Trophoblast cell (in vitro differentiated cells and primary cell): ENCODE measurements at regions not wholly inside any gene's neighbourhood (a gene's known extent, or its start where the extent isn't known, plus 50 kb on each side); places are given as distances from the start of the nearest gene placed in this dataset.

Source experiments
- DNase-seq, 2 donors: peaks; one replicate each; pipeline ENCODE4 v3.0.0-alpha.2; 2016
- H2AFZ ChIP-seq: 2 replicates; pipeline ENCODE4 v1.6.1; 2013; ENCODE audit warnings: low read length, moderate library complexity, mild to moderate bottlenecking; ENCODE audit not compliant: insufficient read depth, poor library complexity
- H2AK5ac ChIP-seq: 2 replicates; pipeline ENCODE4 v1.6.1; 2013; ENCODE audit warnings: mild to moderate bottlenecking, low read length
- H2BK120ac ChIP-seq: 2 replicates; pipeline ENCODE4 v1.6.1; 2013; ENCODE audit warnings: low read length, mild to moderate bottlenecking, moderate library complexity; ENCODE audit not compliant: insufficient read depth, poor library complexity
- H2BK12ac ChIP-seq: 2 replicates; pipeline ENCODE4 v1.6.1; 2013; ENCODE audit warnings: mild to moderate bottlenecking, low read length, moderate library complexity
- H2BK5ac ChIP-seq: 2 replicates; pipeline ENCODE4 v1.6.1; 2013; ENCODE audit warnings: low read length, low read depth, moderate library complexity, mild to moderate bottlenecking; ENCODE audit not compliant: poor library complexity
- H3K14ac ChIP-seq: 2 replicates; pipeline ENCODE4 v1.6.1; 2013; ENCODE audit warnings: mild to moderate bottlenecking, low read length
- H3K18ac ChIP-seq: 2 replicates; pipeline ENCODE4 v1.6.1; 2013; ENCODE audit warnings: mild to moderate bottlenecking, low read length
- H3K23ac ChIP-seq: 2 replicates; pipeline ENCODE4 v1.6.1; 2013; ENCODE audit warnings: low read length
- H3K27ac ChIP-seq: 2 replicates; pipeline ENCODE4 v1.5.1; 2013; ENCODE audit warnings: low read depth, mild to moderate bottlenecking, inconsistent platforms, low read length, moderate library complexity
- H3K27me3 ChIP-seq: 2 replicates; pipeline ENCODE4 v1.6.1; 2013; ENCODE audit warnings: inconsistent platforms, mild to moderate bottlenecking, low read length, moderate library complexity; ENCODE audit not compliant: insufficient read depth
- H3K36me3 ChIP-seq, 2 experiments: 1 replicate in 1 of 2; 2 replicates in 1 of 2; pipeline ENCODE4 v1.6.1; 2013; ENCODE audit warnings: low read length in 2 of 2, mild to moderate bottlenecking in 2 of 2, moderate library complexity in 1 of 2; ENCODE audit not compliant: insufficient read depth in 2 of 2, control insufficient read depth in 1 of 2
- H3K4ac ChIP-seq: 2 replicates; pipeline ENCODE4 v1.6.1; 2013; ENCODE audit warnings: low read depth, mild to moderate bottlenecking, low read length, moderate library complexity
- H3K4me1 ChIP-seq, 2 experiments: 1 replicate in 1 of 2; 2 replicates in 1 of 2; pipeline ENCODE4 v1.6.1; 2013; ENCODE audit warnings: low read length in 2 of 2, mild to moderate bottlenecking in 2 of 2, moderate library complexity in 1 of 2; ENCODE audit not compliant: insufficient read depth in 2 of 2, control insufficient read depth in 1 of 2
- H3K4me2 ChIP-seq: 2 replicates; pipeline ENCODE4 v1.6.1; 2013; ENCODE audit warnings: inconsistent platforms, mild to moderate bottlenecking, low read length, moderate library complexity
- H3K4me3 ChIP-seq: 2 replicates; pipeline ENCODE4 v1.5.1; 2013; ENCODE audit warnings: mild to moderate bottlenecking, low read depth, low read length, inconsistent platforms
- H3K79me1 ChIP-seq: one replicate; pipeline ENCODE4 v1.6.1; 2013; ENCODE audit warnings: low read length
- H3K79me2 ChIP-seq: 2 replicates; pipeline ENCODE4 v1.6.1; 2013; ENCODE audit warnings: low read length, mild to moderate bottlenecking; ENCODE audit not compliant: control insufficient read depth, insufficient read depth, poor library complexity
- H3K9ac ChIP-seq: 2 replicates; pipeline ENCODE4 v1.6.1; 2013; ENCODE audit warnings: mild to moderate bottlenecking, low read length
- H3K9me3 ChIP-seq: 2 replicates; pipeline ENCODE4 v1.6.1; 2013; ENCODE audit warnings: low read depth, mild to moderate bottlenecking, control low read depth, inconsistent platforms, low read length; ENCODE audit not compliant: insufficient read depth
- H4K12ac ChIP-seq: 2 replicates; pipeline ENCODE4 v1.6.1; 2013; ENCODE audit warnings: low read depth, mild to moderate bottlenecking, low read length, moderate library complexity
- H4K8ac ChIP-seq: 2 replicates; pipeline ENCODE4 v1.6.1; 2013; ENCODE audit warnings: low read depth, mild to moderate bottlenecking, low read length, moderate library complexity
- H4K91ac ChIP-seq: one replicate; pipeline ENCODE4 v1.6.1; 2013; ENCODE audit warnings: low read depth, mild to moderate bottlenecking, low read length, moderate library complexity
- WGBS: extraction: QIAGEN DNeasy Blood & Tissue Kit; methylation state at CpG from one replicate; pipeline ENCODE4 v1.1.7; 2013; ENCODE audit warnings: missing lambda C conversion rate; ENCODE audit not compliant: insufficient read length, insufficient coverage; ENCODE audit errors: extremely low coverage; 5-methylcytosine and 5-hydroxymethylcytosine counted together

GRCh38 chr7:118452128-118452527 lies 227.6 kb downstream of the ANKRD7 start:
- no peak overlapping the region for H2BK120ac ChIP-seq
- H3K79me2 ChIP-seq, result no peaks in the 10 kb centered on the region
- H3K9ac ChIP-seq, result no peak overlapping the region
- H3K9me3 ChIP-seq, result no peaks in the 10 kb centered on the region
- no peak overlapping the region for H3K23ac ChIP-seq
- H2AFZ ChIP-seq, result no peak overlapping the region
- no peak overlapping the region for H3K4ac ChIP-seq
- no peak overlapping the region for H3K4me2 ChIP-seq
- no peak overlapping the region for H4K12ac ChIP-seq
- no peak overlapping the region for H2BK12ac ChIP-seq
- no peak overlapping the region for H3K4me3 ChIP-seq
- no peak overlapping the region for H4K8ac ChIP-seq
- no peak for DNase-seq
- no peak overlapping the region for H4K91ac ChIP-seq
- no peak overlapping the region for H3K18ac ChIP-seq
- H2AK5ac ChIP-seq, result no peak overlapping the region
- H3K27ac ChIP-seq, result no peak overlapping the region
- no peak overlapping the region for H2BK5ac ChIP-seq
- no peak overlapping the region for H3K14ac ChIP-seq
- H3K36me3 ChIP-seq, result no peaks in the 10 kb centered on the region
- H3K27me3 ChIP-seq, result no peaks in the 10 kb centered on the region
- H3K4me1 ChIP-seq, result no peaks in the 10 kb centered on the region
- no peaks in the 10 kb centered on the region for H3K79me1 ChIP-seq

GRCh38 chr7:118467381-118467780 lies 242.9 kb downstream of the ANKRD7 start:
- Histone ChIP-seq H2AFZ (no peak overlapping the region), H3K79me2 (no peaks in the 10 kb centered on the region), H3K9me3 (no peaks in the 10 kb centered on the region), H2BK12ac (no peak overlapping the region), H2BK5ac (no peak overlapping the region), H3K9ac (no peak overlapping the region), H3K4me3 (no peak overlapping the region), H3K79me1 (no peaks in the 10 kb centered on the region), H3K36me3 (no peaks in the 10 kb centered on the region), H3K14ac (no peak overlapping the region), H2AK5ac (no peak overlapping the region), H3K23ac (no peak overlapping the region), H2BK120ac (no peak overlapping the region), H3K4me1 (no peaks in the 10 kb centered on the region), H3K4ac (no peak overlapping the region), H3K18ac (no peak overlapping the region), H4K12ac (no peak overlapping the region), H3K4me2 (no peak overlapping the region), H4K8ac (no peak overlapping the region), H3K27ac (no peak overlapping the region), H4K91ac (no peak overlapping the region), H3K27me3 (no peaks in the 10 kb centered on the region)
- DNase-seq, result no peak
- no CpG with 5 or more reads among the region's 2 CpGs for WGBS

- no CpG with 5 or more reads among the region's 3 CpGs for WGBS
- H2BK5ac ChIP-seq, result no peak overlapping the region
- H3K4me2 ChIP-seq, result no peak overlapping the region
- H2AK5ac ChIP-seq, result no peak overlapping the region
- H3K23ac ChIP-seq, result no peak overlapping the region
- H3K4me1 ChIP-seq, result no peaks in the 10 kb centered on the region
- H3K9me3 ChIP-seq, result no peaks in the 10 kb centered on the region
- H3K18ac ChIP-seq, result no peak overlapping the region
- DNase-seq, result no peak
- H3K14ac ChIP-seq, result no peak overlapping the region
- no peaks in the 10 kb centered on the region for H3K27me3 ChIP-seq
- H4K91ac ChIP-seq, result no peak overlapping the region
- no peak overlapping the region for H2BK12ac ChIP-seq
- no peak overlapping the region for H3K4ac ChIP-seq
- H3K9ac ChIP-seq, result no peak overlapping the region
- no peaks in the 10 kb centered on the region for H3K79me2 ChIP-seq
- H3K79me1 ChIP-seq, result no peaks in the 10 kb centered on the region
- H2AFZ ChIP-seq, result no peak overlapping the region
- H2BK120ac ChIP-seq, result no peak overlapping the region
- no peak overlapping the region for H4K12ac ChIP-seq
- no peak overlapping the region for H3K27ac ChIP-seq
- H3K36me3 ChIP-seq, result no peaks in the 10 kb centered on the region
- no peak overlapping the region for H4K8ac ChIP-seq
- H3K4me3 ChIP-seq, result no peak overlapping the region
Observed at GRCh38 chr7:118472581-118472980, 248.1 kb downstream of the ANKRD7 start.

GRCh38 chr7:118473271-118473670 lies 248.8 kb downstream of the ANKRD7 start:
- Histone ChIP-seq H3K79me1 (no peaks in the 10 kb centered on the region), H3K27me3 (no peaks in the 10 kb centered on the region), H3K27ac (no peak overlapping the region), H2BK12ac (no peak overlapping the region), H3K4me2 (no peak overlapping the region), H3K18ac (no peak overlapping the region), H3K4me3 (no peak overlapping the region), H3K23ac (no peak overlapping the region), H3K4me1 (no peaks in the 10 kb centered on the region), H4K8ac (no peak overlapping the region), H2AFZ (no peak overlapping the region), H4K12ac (no peak overlapping the region), H3K9me3 (no peaks in the 10 kb centered on the region), H3K79me2 (no peaks in the 10 kb centered on the region), H3K36me3 (no peaks in the 10 kb centered on the region), H2BK120ac (no peak overlapping the region), H2BK5ac (no peak overlapping the region), H3K14ac (no peak overlapping the region), H3K4ac (no peak overlapping the region), H4K91ac (no peak overlapping the region), H3K9ac (no peak overlapping the region), H2AK5ac (no peak overlapping the region)
- WGBS, result no CpG with 5 or more reads among the region's 5 CpGs
- DNase-seq, result no peak
